Neutrophil (primary cell): ENCODE measurements at regions not wholly inside any gene's neighbourhood (a gene's known extent, or its start where the extent isn't known, plus 50 kb on each side); places are given as distances from the start of the nearest gene placed in this dataset.

Experiments used
- H3K27ac ChIP-seq: fragments of 200-600 bp; sonication (generic); 2 replicates; pipeline ENCODE4 v1.5.1; 2016; ENCODE audit warnings: mild to moderate bottlenecking, moderate library complexity
- H3K27me3 ChIP-seq: fragments of 200-600 bp; sonication (generic); 2 replicates; pipeline ENCODE4 v1.6.0; 2016; ENCODE audit warnings: mild to moderate bottlenecking
- H3K36me3 ChIP-seq: fragments of 200-600 bp; sonication (generic); 2 replicates; pipeline ENCODE4 v1.5.1; 2017
- H3K4me1 ChIP-seq, 2 experiments: fragments of 200-600 bp in 1 of 2; sonication (generic) in 1 of 2; 1 replicate in 1 of 2; 2 replicates in 1 of 2; pipeline versions ENCODE4 v1.5.1 to v1.6.1; 2013 to 2016; ENCODE audit warnings: low read depth in 1 of 2, low read length in 1 of 2, mild to moderate bottlenecking in 1 of 2, moderate library complexity in 1 of 2; ENCODE audit not compliant: control insufficient read depth in 1 of 2, insufficient read depth in 1 of 2
- H3K4me3 ChIP-seq, 2 experiments: fragments of 200-600 bp in 1 of 2; sonication (generic) in 1 of 2; 1 replicate in 1 of 2; 2 replicates in 1 of 2; pipeline ENCODE4 v1.5.1; 2013 to 2016; ENCODE audit warnings: low read depth in 1 of 2, low read length in 1 of 2, mild to moderate bottlenecking in 1 of 2, moderate library complexity in 1 of 2
- H3K9me3 ChIP-seq: fragments of 200-600 bp; sonication (generic); 2 replicates; pipeline ENCODE4 v1.5.1; 2016
- TF ChIP-seq, protein P1 (sequence below): fragments of 200-600 bp; sonication (generic); IDR thresholded peaks from 2 replicates; pipeline ENCODE4 v1.5.1; 2016; ENCODE audit warnings: antibody characterized with exemption

DNA sequence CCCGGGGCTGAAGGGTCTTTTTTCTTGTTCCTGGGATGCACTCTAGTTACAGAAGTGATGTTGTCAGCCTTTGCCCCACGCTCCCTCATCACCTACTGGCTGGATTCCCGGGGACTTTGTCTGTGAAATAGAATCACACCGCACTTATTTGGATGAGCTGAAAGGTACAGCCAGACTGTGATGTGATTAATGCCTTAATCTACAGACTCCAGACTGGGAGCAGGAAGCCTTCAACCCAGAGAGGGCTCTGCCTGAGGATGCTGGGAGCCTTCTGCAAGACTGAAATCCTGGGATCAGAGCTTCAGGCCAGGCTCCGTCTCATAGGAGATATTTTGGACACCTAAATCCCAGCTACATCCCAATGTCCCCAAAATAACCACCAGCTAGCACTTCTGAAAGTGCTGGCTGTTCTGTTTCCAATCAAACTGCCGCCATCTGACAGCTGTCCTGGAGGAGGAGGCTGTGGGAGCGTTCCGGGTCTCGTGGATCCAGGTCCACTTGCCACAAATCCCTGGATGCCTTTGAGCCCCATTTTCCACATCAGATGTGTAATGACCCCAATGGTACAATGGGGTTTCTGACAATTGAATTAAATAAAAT, 688.5 kb downstream of the TBC1D22A start:
- Histone ChIP-seq H3K4me1 (no peaks in the 10 kb centered on the region), H3K27ac (no peak overlapping the region), H3K9me3 (no peaks in the 10 kb centered on the region), H3K36me3 (no peaks in the 10 kb centered on the region), H3K4me3 (no peak overlapping the region), H3K27me3 (no peaks in the 10 kb centered on the region)
- TF ChIP-seq, protein P1, sequence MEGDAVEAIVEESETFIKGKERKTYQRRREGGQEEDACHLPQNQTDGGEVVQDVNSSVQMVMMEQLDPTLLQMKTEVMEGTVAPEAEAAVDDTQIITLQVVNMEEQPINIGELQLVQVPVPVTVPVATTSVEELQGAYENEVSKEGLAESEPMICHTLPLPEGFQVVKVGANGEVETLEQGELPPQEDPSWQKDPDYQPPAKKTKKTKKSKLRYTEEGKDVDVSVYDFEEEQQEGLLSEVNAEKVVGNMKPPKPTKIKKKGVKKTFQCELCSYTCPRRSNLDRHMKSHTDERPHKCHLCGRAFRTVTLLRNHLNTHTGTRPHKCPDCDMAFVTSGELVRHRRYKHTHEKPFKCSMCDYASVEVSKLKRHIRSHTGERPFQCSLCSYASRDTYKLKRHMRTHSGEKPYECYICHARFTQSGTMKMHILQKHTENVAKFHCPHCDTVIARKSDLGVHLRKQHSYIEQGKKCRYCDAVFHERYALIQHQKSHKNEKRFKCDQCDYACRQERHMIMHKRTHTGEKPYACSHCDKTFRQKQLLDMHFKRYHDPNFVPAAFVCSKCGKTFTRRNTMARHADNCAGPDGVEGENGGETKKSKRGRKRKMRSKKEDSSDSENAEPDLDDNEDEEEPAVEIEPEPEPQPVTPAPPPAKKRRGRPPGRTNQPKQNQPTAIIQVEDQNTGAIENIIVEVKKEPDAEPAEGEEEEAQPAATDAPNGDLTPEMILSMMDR: no peak

DNA sequence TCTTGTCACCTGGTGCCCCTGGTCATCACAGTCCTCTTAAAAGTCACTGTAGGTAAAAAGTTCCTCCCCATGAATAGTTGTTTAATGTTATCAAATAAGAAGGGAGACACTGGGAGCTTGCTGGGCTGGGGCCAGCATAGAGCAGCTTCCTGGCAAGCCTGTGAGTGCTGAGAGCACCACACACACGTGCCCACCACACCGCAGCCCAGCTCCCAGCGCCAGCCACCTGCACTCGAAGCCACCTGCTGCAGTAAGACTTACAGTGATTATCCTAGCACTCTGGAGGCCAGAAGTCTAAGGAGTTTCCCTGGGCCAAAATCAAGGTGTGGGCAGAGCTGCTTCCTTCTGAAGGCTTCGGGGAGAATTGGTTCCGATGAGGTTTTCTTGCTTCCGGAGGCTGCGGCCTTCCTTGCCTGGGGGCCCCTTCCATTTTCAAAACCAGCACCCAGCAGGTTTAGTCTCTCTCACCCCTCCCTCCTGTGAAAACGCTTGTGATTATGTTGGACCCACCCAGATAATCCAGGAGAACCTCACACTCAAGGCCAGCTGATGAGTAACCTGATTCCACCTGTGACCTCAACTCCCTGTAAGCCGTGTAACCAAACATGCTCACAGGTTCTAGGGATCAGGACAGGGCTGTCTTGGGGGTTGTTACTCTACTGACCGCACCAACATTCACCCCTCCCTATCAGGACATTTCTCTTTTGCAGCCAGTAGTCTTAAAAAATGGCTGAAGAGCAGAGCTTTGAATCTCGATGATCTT, 687.2 kb downstream of the TBC1D22A start:
- Histone ChIP-seq H3K9me3 (no peaks in the 10 kb centered on the region), H3K4me3 (no peak overlapping the region), H3K27me3 (no peaks in the 10 kb centered on the region), H3K36me3 (no peaks in the 10 kb centered on the region), H3K27ac (no peak overlapping the region), H3K4me1 (no peaks in the 10 kb centered on the region)
- TF ChIP-seq, protein P1: no peak

DNA sequence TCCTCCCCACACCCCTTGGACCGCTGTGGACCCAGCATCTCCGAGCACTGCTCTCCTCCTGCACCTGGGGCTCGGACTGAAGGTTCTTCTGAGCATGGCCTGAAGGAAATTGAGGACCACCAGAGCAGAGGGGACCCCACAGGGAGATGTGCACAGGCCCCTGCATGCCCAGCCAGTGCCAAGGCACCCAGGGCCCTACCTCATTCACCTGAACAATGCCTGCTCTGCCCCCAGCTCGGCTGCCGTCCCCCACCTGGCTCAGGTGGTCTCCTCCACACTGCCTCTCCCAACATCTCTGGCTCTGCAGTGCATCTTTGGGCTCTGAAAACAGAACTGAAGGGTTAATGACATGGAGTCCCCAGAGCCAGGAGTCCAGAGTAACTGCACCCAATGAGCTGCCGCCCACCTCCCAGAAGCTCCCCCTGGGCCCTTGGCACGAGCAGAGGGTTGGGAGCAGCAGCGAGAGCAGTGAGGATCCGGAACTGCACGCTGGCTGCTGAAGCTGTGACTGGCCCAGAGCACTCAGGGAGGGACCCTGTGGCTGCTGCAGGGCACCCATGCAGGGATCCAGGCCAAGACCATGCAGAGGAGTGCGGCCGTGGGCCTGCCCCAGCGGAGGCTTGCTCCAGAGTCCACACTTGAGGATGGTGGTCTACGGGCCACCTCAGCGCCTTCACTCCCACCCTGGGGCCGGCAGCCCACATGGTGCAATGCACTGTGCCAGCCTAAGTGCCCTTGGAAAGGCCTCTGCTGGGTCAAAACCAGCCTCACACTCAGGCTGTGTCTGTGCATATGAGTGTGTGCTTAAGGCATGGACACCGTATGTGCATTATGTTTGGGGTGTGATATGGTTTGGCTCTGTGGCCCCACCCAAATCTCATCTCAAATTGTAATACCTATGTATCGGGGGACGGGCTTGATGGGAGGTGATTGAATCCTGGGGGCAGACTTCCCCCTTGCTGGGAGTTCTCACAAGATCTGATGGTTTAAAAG, 686.1 kb downstream of the TBC1D22A start:
- Histone ChIP-seq H3K9me3 (no peaks in the 10 kb centered on the region), H3K27ac (no peak overlapping the region)

DNA sequence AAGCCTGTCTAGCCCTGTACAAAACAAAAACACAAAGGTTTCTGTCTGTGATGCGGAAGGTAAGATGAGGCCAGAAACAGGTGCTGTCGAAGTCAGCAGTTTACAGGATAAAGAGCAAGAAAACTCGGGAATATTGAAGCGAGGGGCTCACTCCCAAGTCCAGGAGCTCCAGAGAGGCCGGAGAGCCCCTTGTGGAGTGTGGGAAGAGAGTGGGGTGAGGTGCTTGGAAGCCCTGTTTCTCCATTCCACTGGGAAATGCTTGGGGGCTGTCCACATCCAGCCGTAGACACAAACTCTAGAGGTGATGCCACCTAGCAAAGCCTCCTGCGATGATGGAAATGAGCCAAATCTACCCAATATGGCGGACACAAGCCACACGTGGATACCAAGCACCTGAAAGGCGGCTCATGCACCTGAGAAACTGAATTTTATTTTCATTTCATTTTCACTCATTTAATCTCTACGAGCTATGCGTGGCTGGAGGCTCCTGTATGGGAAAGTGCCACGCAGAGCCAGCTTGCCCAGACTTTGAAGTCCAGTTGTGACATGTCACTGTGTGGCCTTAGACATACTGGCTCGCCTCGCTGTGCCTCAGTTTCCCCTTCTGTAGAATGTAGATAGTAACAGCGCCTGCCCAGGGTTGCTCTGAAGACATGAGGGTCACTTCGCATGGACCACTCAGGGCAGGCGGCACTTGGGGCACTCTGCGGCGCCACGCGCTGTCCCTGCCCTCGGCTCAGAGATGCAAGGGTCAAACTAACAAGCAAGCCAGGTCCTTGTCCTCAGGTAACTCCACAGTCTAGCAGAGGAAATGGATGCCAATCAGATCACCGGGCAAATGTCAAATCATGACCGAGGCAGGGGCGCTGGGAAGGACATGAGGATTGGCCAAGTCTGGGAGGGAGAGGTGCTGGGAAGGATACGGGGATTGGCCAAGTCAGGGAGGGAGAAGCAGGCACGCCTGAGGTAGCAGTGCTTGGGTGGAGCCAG, 684.7 kb downstream of the TBC1D22A start:
- no peaks in the 10 kb centered on the region for H3K4me1 ChIP-seq
- H3K27me3 ChIP-seq: no peaks in the 10 kb centered on the region
- H3K9me3 ChIP-seq: no peaks in the 10 kb centered on the region
- no peaks in the 10 kb centered on the region for H3K36me3 ChIP-seq
- no peak overlapping the region for H3K4me3 ChIP-seq
- H3K27ac ChIP-seq: no peak overlapping the region
- TF ChIP-seq, protein P1: no peak

More for the DNA sequence above, 686.1 kb downstream of the TBC1D22A start:
- Histone ChIP-seq H3K4me1 (no peaks in the 10 kb centered on the region), H3K27me3 (no peaks in the 10 kb centered on the region), H3K36me3 (no peaks in the 10 kb centered on the region), H3K4me3 (no peak overlapping the region)
- TF ChIP-seq, protein P1: no peak

DNA sequence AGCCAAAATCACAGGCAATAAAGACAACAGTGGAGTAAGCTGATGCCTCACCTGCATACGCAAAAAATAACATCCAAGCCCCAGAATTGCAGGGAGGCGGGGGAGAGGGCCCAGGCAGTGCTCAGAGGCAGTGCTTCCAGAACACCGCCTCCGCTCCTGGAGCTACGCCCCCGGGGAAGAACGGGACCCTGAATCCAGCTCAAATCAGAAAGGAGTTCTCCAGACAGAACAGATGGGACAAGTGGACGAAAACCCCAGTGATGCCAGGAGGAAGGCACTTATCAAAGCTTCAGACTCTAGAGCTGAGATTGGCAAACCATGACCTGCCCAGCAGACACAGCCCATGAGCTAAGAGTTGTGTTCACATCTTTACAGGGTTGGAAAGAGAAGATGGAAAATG, 683.9 kb downstream of the TBC1D22A start:
- Histone ChIP-seq H3K27me3 (no peaks in the 10 kb centered on the region), H3K4me1 (no peaks in the 10 kb centered on the region), H3K27ac (no peak overlapping the region), H3K36me3 (no peaks in the 10 kb centered on the region), H3K9me3 (no peaks in the 10 kb centered on the region), H3K4me3 (no peak overlapping the region)
- TF ChIP-seq, protein P1: no peak
